ENCODE measurements at regions not wholly inside any gene's neighbourhood (a gene's known extent, or its start where the extent isn't known, plus 50 kb on each side); places are given as distances from the start of the nearest gene placed in this dataset.

DNA sequence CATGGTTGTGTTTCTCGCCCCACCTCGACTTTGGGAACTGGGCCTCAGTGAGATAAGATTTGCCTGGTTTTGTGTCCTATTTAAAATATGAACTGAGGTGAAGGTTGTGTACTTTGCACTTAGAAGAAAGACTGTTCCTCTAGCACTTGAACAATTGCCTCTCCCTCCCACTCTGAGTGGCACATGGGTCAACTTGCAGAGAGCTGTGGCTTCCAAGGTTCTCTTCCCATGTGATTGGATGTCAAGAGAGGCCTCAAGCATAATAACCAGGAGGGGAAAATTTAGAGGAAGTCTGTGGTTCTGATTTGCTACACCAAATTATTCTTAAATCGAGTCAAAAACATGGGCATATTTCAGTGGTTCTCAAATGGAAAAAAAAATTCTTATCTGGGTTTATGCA lies 329.2 kb downstream of the HS3ST3B1 start:
- H3K27me3 ChIP-seq (ENCODE audit: control insufficient read depth in 2 of 2, insufficient read depth in 2 of 2, low read length in 2 of 2) = no peaks in the 10 kb centered on the region
- H3K27ac ChIP-seq (ENCODE audit: low read depth in 1 of 2, low read length in 2 of 2) = no peak overlapping the region
- H3K79me2 ChIP-seq (ENCODE audit: insufficient read depth, low read length) = no peaks in the 10 kb centered on the region
- DNase-seq = no peak
- H3K4me2 ChIP-seq (replicated peaks; ENCODE audit: extremely low read depth, low read length, poor library complexity, severe bottlenecking) = no peak overlapping the region
- Mint-ChIP-seq H3K4me1 (peaks cover 4% of the 10 kb centered on the region), H3K4me3 (no peak overlapping the region), H3K9me3 (peaks cover 2 to 14% (median 10%) of the 10 kb centered on the region in 7 donors), H3K27me3 (ENCODE audit: low read depth in 3 of 3) (peaks cover 0 to 5% (median 0%) of the 10 kb centered on the region in 3 donors), H3K36me3 (peaks cover 0 to 2% of the 10 kb centered on the region in 2 donors), H3K27ac (peak overlapping the region in 1 of 7 donors; percentile 18)
- no peaks in the 10 kb centered on the region for H4K20me1 ChIP-seq (ENCODE audit: insufficient read depth, low read length)
- no peaks in the 10 kb centered on the region for H3K36me3 ChIP-seq (replicated peaks in 1 of 2; ENCODE audit: control insufficient read depth in 1 of 2, insufficient read depth in 2 of 2, low read length in 2 of 2)
- H2AFZ ChIP-seq (ENCODE audit: insufficient read depth, low read depth, low read length, poor library complexity, severe bottlenecking) = no peak overlapping the region
- no peak overlapping the region for H3K4me3 ChIP-seq (replicated peaks in 1 of 3; ENCODE audit: low read depth in 2 of 3, low read length in 3 of 3)
- intact Hi-C loops (cut with micrococcal nuclease) = no loop called here
- no peak overlapping the region for H3K9ac ChIP-seq (ENCODE audit: insufficient read depth, low read length, poor library complexity, severe bottlenecking)
- TF ChIP-seq CTCF (IDR thresholded peaks at IDR 0.05) = no peak
- 80% methylated on average over 1 of the region's 3 CpGs for WGBS (ENCODE audit: insufficient coverage)
- H3K9me3 ChIP-seq (replicated peaks in 1 of 2; ENCODE audit: control insufficient read depth in 1 of 2, insufficient read depth in 1 of 2, low read length in 2 of 2) = peaks cover 0 to 7% of the 10 kb centered on the region in 2 donors
- peaks cover 0 to 3% of the 10 kb centered on the region in 2 donors for H3K4me1 ChIP-seq (ENCODE audit: control insufficient read depth in 1 of 2, insufficient read depth in 2 of 2, low read length in 2 of 2)

DNA sequence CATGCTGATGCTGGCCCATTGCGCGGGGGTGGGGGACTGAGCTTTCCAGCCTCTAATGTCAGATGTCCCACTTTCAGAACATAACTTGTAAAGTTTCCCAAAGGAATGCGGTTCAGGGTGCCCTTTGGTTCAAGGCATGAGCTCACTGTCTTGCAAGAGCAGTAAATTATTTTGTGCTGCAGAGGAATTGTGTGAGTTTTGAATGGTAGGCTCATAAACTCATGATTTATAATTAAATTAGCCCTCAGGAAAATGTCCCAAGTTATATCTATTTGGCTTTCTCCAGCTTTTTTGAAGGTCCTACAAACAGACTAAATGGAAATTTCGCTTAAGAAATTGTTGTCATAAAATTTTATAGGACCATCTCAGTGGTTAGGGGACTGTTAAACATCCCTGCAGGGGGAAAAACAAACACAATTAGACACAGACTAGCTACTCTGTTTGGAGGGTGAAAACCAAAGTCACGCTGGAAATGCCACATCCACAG lies 321.8 kb downstream of the HS3ST3B1 start:
- peaks cover 34% of the 10 kb centered on the region for H3K4me1 Mint-ChIP-seq
- DNase-seq = no peak
- intact Hi-C loops (cut with micrococcal nuclease) = no loop called here
- H2AFZ ChIP-seq (ENCODE audit: insufficient read depth, low read depth, low read length, poor library complexity, severe bottlenecking) = peak overlapping the region; percentile 55
- H3K27ac ChIP-seq (ENCODE audit: low read depth in 1 of 2, low read length in 2 of 2) = peak overlapping the region in 1 of 2 donors; percentile 64
- H3K4me1 ChIP-seq (ENCODE audit: control insufficient read depth in 1 of 2, insufficient read depth in 2 of 2, low read length in 2 of 2) = peaks cover 22 to 25% of the 10 kb centered on the region in 2 donors
- no peaks in the 10 kb centered on the region for H4K20me1 ChIP-seq (ENCODE audit: insufficient read depth, low read length)
- no peaks in the 10 kb centered on the region for H3K36me3 ChIP-seq (replicated peaks in 1 of 2; ENCODE audit: control insufficient read depth in 1 of 2, insufficient read depth in 2 of 2, low read length in 2 of 2)
- peak overlapping the region in 1 of 3 experiments; percentile 46 for H3K4me3 ChIP-seq (replicated peaks in 1 of 3; ENCODE audit: low read depth in 2 of 3, low read length in 3 of 3)
- no peak overlapping the region for H3K4me3 Mint-ChIP-seq
- no peaks in the 10 kb centered on the region for H3K27me3 ChIP-seq (ENCODE audit: control insufficient read depth in 2 of 2, insufficient read depth in 2 of 2, low read length in 2 of 2)
- H3K27me3 Mint-ChIP-seq (ENCODE audit: low read depth in 3 of 3) = peaks cover 0 to 3% (median 1%) of the 10 kb centered on the region in 3 donors
- no peaks in the 10 kb centered on the region for H3K36me3 Mint-ChIP-seq
- WGBS (ENCODE audit: insufficient coverage) = no CpG with 5 or more reads among the region's 5 CpGs
- H3K9me3 Mint-ChIP-seq = peaks cover 2 to 18% (median 8%) of the 10 kb centered on the region in 7 donors
- no peaks in the 10 kb centered on the region for H3K9me3 ChIP-seq (replicated peaks in 1 of 2; ENCODE audit: control insufficient read depth in 1 of 2, insufficient read depth in 1 of 2, low read length in 2 of 2)
- H3K79me2 ChIP-seq (ENCODE audit: insufficient read depth, low read length) = no peaks in the 10 kb centered on the region
- H3K27ac Mint-ChIP-seq = peak overlapping the region in 3 of 7 donors; percentile 11 to 64 (median 46)
- H3K9ac ChIP-seq (ENCODE audit: insufficient read depth, low read length, poor library complexity, severe bottlenecking) = no peak overlapping the region
- H3K4me2 ChIP-seq (replicated peaks; ENCODE audit: extremely low read depth, low read length, poor library complexity, severe bottlenecking) = peak overlapping the region; percentile 45
- TF ChIP-seq CTCF (IDR thresholded peaks at IDR 0.05) = no peak
